ENCODE measurements at regions not wholly inside any gene's neighbourhood (a gene's known extent, or its start where the extent isn't known, plus 50 kb on each side); places are given as distances from the start of the nearest gene placed in this dataset.

DNA sequence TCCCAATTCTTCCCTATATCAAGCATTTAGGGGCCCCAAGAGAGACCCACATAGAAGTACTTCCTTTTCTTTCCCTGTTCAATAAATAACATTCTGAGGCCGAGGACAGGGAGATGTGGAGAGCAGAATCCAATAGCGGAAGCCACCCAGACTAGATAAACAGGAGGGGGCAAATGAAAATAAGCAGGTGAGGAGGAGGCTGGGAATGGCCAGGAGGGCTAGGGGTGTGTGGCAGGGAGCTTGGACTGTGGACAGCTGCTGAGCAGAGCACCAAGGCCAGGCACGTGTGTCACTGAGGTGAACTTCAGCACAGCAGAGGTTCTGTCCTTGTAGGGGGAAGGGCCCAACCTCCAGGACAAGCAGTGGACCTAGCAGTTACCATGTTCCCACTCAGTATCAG, 339.2 kb downstream of the FOXA2 start (continued):
- TF ChIP-seq ZNF235 (CRISPR knock-in tag; IDR thresholded peaks at IDR 0.05; ENCODE audit: borderline replicate concordance) = no peak
- TF ChIP-seq ZNF337 (CRISPR knock-in tag; IDR thresholded peaks at IDR 0.05; ENCODE audit: borderline replicate concordance, low read depth) = no peak
- no peak for TF ChIP-seq ZNF20 (CRISPR knock-in tag; IDR thresholded peaks at IDR 0.05)
- TF ChIP-seq ZNF879 (CRISPR knock-in tag; IDR thresholded peaks at IDR 0.05) = no peak
- TF ChIP-seq PLRG1 (conservative IDR thresholded peaks at IDR 0.05) = no peak
- no peak for TF ChIP-seq GABPA (IDR thresholded peaks at IDR 0.05; ENCODE audit: low read depth, low read length)
- TF ChIP-seq GABPA (CRISPR knock-in tag; IDR thresholded peaks at IDR 0.05; ENCODE audit: low read depth) = 0 out of 2 replicates have a peak, but pooled peaks have one; percentile 39
- no peak for TF ChIP-seq SP5 (CRISPR knock-in tag; IDR thresholded peaks at IDR 0.05; ENCODE audit: borderline replicate concordance, low read depth)
- no peak for TF ChIP-seq KDM5A (IDR thresholded peaks at IDR 0.05; ENCODE audit: borderline replicate concordance, low read length)
- TF ChIP-seq RBM39 (IDR thresholded peaks at IDR 0.05; ENCODE audit: low read depth, low read length, poor library complexity, severe bottlenecking) = no peak
- TF ChIP-seq, protein P1, sequence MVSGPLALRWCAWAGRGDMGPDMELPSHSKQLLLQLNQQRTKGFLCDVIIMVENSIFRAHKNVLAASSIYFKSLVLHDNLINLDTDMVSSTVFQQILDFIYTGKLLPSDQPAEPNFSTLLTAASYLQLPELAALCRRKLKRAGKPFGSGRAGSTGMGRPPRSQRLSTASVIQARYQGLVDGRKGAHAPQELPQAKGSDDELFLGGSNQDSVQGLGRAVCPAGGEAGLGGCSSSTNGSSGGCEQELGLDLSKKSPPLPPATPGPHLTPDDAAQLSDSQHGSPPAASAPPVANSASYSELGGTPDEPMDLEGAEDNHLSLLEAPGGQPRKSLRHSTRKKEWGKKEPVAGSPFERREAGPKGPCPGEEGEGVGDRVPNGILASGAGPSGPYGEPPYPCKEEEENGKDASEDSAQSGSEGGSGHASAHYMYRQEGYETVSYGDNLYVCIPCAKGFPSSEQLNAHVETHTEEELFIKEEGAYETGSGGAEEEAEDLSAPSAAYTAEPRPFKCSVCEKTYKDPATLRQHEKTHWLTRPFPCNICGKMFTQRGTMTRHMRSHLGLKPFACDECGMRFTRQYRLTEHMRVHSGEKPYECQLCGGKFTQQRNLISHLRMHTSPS (CRISPR knock-in tag; IDR thresholded peaks at IDR 0.05; ENCODE audit: low read depth) = no peak
- no peak for TF ChIP-seq IRX3 (CRISPR knock-in tag; IDR thresholded peaks at IDR 0.05; ENCODE audit: borderline replicate concordance, low read depth)
- peak; percentile 97 for TF ChIP-seq BHLHE40 (IDR thresholded peaks at IDR 0.05; ENCODE audit: low read length)
- TF ChIP-seq FOXK1 (CRISPR knock-in tag; IDR thresholded peaks at IDR 0.05; ENCODE audit: borderline replicate concordance, low read depth) = peak; percentile 50; the same call in 1 of the 2 replicates
- TF ChIP-seq SNAI1 (CRISPR knock-in tag; IDR thresholded peaks at IDR 0.05; ENCODE audit: borderline replicate concordance) = no peak
- TF ChIP-seq, protein P2, sequence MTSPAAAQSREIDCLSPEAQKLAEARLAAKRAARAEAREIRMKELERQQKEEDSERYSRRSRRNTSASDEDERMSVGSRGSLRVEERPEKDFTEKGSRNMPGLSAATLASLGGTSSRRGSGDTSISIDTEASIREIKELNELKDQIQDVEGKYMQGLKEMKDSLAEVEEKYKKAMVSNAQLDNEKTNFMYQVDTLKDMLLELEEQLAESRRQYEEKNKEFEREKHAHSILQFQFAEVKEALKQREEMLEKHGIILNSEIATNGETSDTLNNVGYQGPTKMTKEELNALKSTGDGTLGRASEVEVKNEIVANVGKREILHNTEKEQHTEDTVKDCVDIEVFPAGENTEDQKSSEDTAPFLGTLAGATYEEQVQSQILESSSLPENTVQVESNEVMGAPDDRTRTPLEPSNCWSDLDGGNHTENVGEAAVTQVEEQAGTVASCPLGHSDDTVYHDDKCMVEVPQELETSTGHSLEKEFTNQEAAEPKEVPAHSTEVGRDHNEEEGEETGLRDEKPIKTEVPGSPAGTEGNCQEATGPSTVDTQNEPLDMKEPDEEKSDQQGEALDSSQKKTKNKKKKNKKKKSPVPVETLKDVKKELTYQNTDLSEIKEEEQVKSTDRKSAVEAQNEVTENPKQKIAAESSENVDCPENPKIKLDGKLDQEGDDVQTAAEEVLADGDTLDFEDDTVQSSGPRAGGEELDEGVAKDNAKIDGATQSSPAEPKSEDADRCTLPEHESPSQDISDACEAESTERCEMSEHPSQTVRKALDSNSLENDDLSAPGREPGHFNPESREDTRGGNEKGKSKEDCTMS (CRISPR knock-in tag; conservative IDR thresholded peaks at IDR 0.05) = no peak
- TF ChIP-seq ZNF724P (CRISPR knock-in tag; IDR thresholded peaks at IDR 0.05; ENCODE audit: borderline replicate concordance) = no peak
- TF ChIP-seq MATR3 (CRISPR knock-in tag; IDR thresholded peaks at IDR 0.05) = no peak
- TF ChIP-seq ZNF615 (CRISPR knock-in tag; IDR thresholded peaks at IDR 0.05; ENCODE audit: borderline replicate concordance) = no peak
- TF ChIP-seq ZNF563 (CRISPR knock-in tag; IDR thresholded peaks at IDR 0.05) = no peak
- peak; percentile 66; the same call in 1 of the 2 replicates for TF ChIP-seq ETV5 (CRISPR knock-in tag; IDR thresholded peaks at IDR 0.05; ENCODE audit: borderline replicate concordance)
- 0 out of 2 replicates have a peak, but pooled peaks have one; percentile 59 for TF ChIP-seq ZNF670 (CRISPR knock-in tag; IDR thresholded peaks at IDR 0.05; ENCODE audit: borderline replicate concordance)
- no peak for TF ChIP-seq TMF1 (CRISPR knock-in tag; IDR thresholded peaks at IDR 0.05; ENCODE audit: low read depth)
- no peak for TF ChIP-seq ZKSCAN5 (CRISPR knock-in tag; IDR thresholded peaks at IDR 0.05)
- TF ChIP-seq SSRP1 (CRISPR knock-in tag; IDR thresholded peaks at IDR 0.05) = no peak
- TF ChIP-seq ZSCAN12 (CRISPR knock-in tag; IDR thresholded peaks at IDR 0.05) = no peak
- TF ChIP-seq NFYB (CRISPR knock-in tag; IDR thresholded peaks at IDR 0.05) = 0 out of 2 replicates have a peak, but pooled peaks have one; percentile 22
- no peak for TF ChIP-seq ZFP37 (CRISPR knock-in tag; IDR thresholded peaks at IDR 0.05; ENCODE audit: borderline replicate concordance)
- no peak for TF ChIP-seq ZBTB3 (CRISPR knock-in tag; IDR thresholded peaks at IDR 0.05; ENCODE audit: borderline replicate concordance, low read depth)
- peak; percentile 72; the same call in 1 of the 2 replicates for TF ChIP-seq ZMYM4 (CRISPR knock-in tag; IDR thresholded peaks at IDR 0.05)
- 0 out of 2 replicates have a peak, but pooled peaks have one; percentile 68 for TF ChIP-seq ZNF556 (CRISPR knock-in tag; IDR thresholded peaks at IDR 0.05; ENCODE audit: borderline replicate concordance)

All from HepG2 (cell line).